GM06990 (cell line): ENCODE measurements at regions not wholly inside any gene's neighbourhood (a gene's known extent, or its start where the extent isn't known, plus 50 kb on each side); places are given as distances from the start of the nearest gene placed in this dataset.

Experiments
- DNase-seq: peaks from one replicate; pipeline ENCODE4 v3.0.0-alpha.2; 2011; ENCODE audit not compliant: insufficient read length; ENCODE audit errors: extremely low read depth
- H3K27me3 ChIP-seq: replicated peaks from 2 replicates; pipeline ENCODE4 v1.6.0; 2011; ENCODE audit warnings: low read length; ENCODE audit not compliant: control insufficient read depth, insufficient read depth
- H3K36me3 ChIP-seq: 2 replicates; pipeline ENCODE4 v1.5.1; 2011; ENCODE audit warnings: low read length; ENCODE audit not compliant: control insufficient read depth, insufficient read depth
- H3K4me3 ChIP-seq: replicated peaks from 2 replicates; pipeline ENCODE4 v1.5.1; 2011; ENCODE audit warnings: low read depth, mild to moderate bottlenecking, control low read depth, low read length
- CTCF ChIP-seq: IDR thresholded peaks from 2 replicates; pipeline ENCODE4 v1.5.1; 2011; ENCODE audit warnings: low read length, control low read depth, mild to moderate bottlenecking, inconsistent platforms; ENCODE audit not compliant: insufficient read depth, poor library complexity, severe bottlenecking

- Histone ChIP-seq H3K36me3 (no peaks in the 10 kb centered on the region), H3K4me3 (no peak overlapping the region), H3K27me3 (no peaks in the 10 kb centered on the region)
- no peak for TF ChIP-seq CTCF
- no peak for DNase-seq
These were observed 76.0 kb downstream of the ATPSCKMT start for GRCh38 chr5:10173716-10174115.

GRCh38 chr5:10172247-10172646 lies 77.4 kb downstream of the ATPSCKMT start:
- TF ChIP-seq CTCF, result no peak
- Histone ChIP-seq H3K4me3 (no peak overlapping the region), H3K27me3 (no peaks in the 10 kb centered on the region), H3K36me3 (no peaks in the 10 kb centered on the region)
- DNase-seq, result no peak

GRCh38 chr5:10169359-10169758 lies 80.3 kb downstream of the ATPSCKMT start:
- no peaks in the 10 kb centered on the region for H3K36me3 ChIP-seq
- TF ChIP-seq CTCF, result no peak
- no peaks in the 10 kb centered on the region for H3K27me3 ChIP-seq
- DNase-seq, result no peak
- no peak overlapping the region for H3K4me3 ChIP-seq

GRCh38 chr5:10168254-10168653 lies 81.4 kb downstream of the ATPSCKMT start:
- no peaks in the 10 kb centered on the region for H3K27me3 ChIP-seq
- no peak for DNase-seq
- H3K4me3 ChIP-seq, result no peak overlapping the region
- no peak for TF ChIP-seq CTCF
- H3K36me3 ChIP-seq, result no peaks in the 10 kb centered on the region

- H3K36me3 ChIP-seq, result no peaks in the 10 kb centered on the region
- H3K4me3 ChIP-seq, result no peak overlapping the region
- DNase-seq, result no peak
- TF ChIP-seq CTCF, result no peak
- no peaks in the 10 kb centered on the region for H3K27me3 ChIP-seq
These were observed 81.9 kb downstream of the ATPSCKMT start for GRCh38 chr5:10167806-10168205.

- Histone ChIP-seq H3K27me3 (no peaks in the 10 kb centered on the region), H3K4me3 (no peak overlapping the region), H3K36me3 (no peaks in the 10 kb centered on the region)
- no peak for DNase-seq
- no peak for TF ChIP-seq CTCF
These were observed 83.3 kb downstream of the ATPSCKMT start for GRCh38 chr5:10166392-10166791.
